Progenitor cell of endocrine pancreas (in vitro differentiated cells): ENCODE measurements at regions not wholly inside any gene's neighbourhood (a gene's known extent, or its start where the extent isn't known, plus 50 kb on each side); places are given as distances from the start of the nearest gene placed in this dataset.

Experiments
- DNase-seq: peaks from one replicate; pipeline ENCODE4 v3.0.0; 2021; ENCODE audit warnings: low spot score; ENCODE audit not compliant: unreplicated experiment
- H3K27ac Mint-ChIP-seq: 2 replicates; pipeline ENCODE4 v1.8.0; 2021; ENCODE audit warnings: mild to moderate bottlenecking, moderate library complexity, mixed read lengths
- H3K27me3 Mint-ChIP-seq: 2 replicates; pipeline ENCODE4 v1.8.0; 2021; ENCODE audit warnings: mixed read lengths
- H3K36me3 Mint-ChIP-seq: 2 replicates; pipeline ENCODE4 v1.8.0; 2022; ENCODE audit warnings: mixed read lengths; ENCODE audit not compliant: insufficient read depth
- H3K4me1 Mint-ChIP-seq: 2 replicates; pipeline ENCODE4 v1.8.0; 2021; ENCODE audit warnings: low read depth, mixed read lengths
- H3K4me3 Mint-ChIP-seq: 2 replicates; pipeline ENCODE4 v1.8.0; 2021; ENCODE audit warnings: low read depth, mild to moderate bottlenecking, moderate library complexity, mixed read lengths
- H3K9me3 Mint-ChIP-seq: 2 replicates; pipeline ENCODE4 v1.8.0; 2021; ENCODE audit warnings: low read depth, mixed read lengths
- CTCF ChIP-seq: fragments of 200-600 bp; sonication (generic); IDR thresholded peaks from one replicate; pipeline ENCODE4 v1.5.0; 2021; ENCODE audit warnings: antibody characterized with exemption, mild to moderate bottlenecking; ENCODE audit not compliant: unreplicated experiment

GRCh38 chr5:67476531-67476930 lies 279.9 kb upstream of the CD180 start:
- H3K9me3 Mint-ChIP-seq = no peaks in the 10 kb centered on the region
- DNase-seq = no peak
- H3K4me3 Mint-ChIP-seq = no peak overlapping the region
- TF ChIP-seq CTCF = no peak
- H3K36me3 Mint-ChIP-seq = no peaks in the 10 kb centered on the region
- no peak overlapping the region for H3K27ac Mint-ChIP-seq
- H3K4me1 Mint-ChIP-seq = peaks cover 2% of the 10 kb centered on the region
- no peaks in the 10 kb centered on the region for H3K27me3 Mint-ChIP-seq

- H3K27me3 Mint-ChIP-seq = no peaks in the 10 kb centered on the region
- H3K9me3 Mint-ChIP-seq = peaks cover 3% of the 10 kb centered on the region
- no peak for TF ChIP-seq CTCF
- H3K36me3 Mint-ChIP-seq = no peaks in the 10 kb centered on the region
- H3K4me1 Mint-ChIP-seq = peaks cover 2% of the 10 kb centered on the region
- no peak overlapping the region for H3K27ac Mint-ChIP-seq
- H3K4me3 Mint-ChIP-seq = no peak overlapping the region
- no peak for DNase-seq
Measured at GRCh38 chr5:67475489-67475888, 278.9 kb upstream of the CD180 start.

- peaks cover 2% of the 10 kb centered on the region for H3K4me1 Mint-ChIP-seq
- no peak for TF ChIP-seq CTCF
- DNase-seq = no peak
- no peaks in the 10 kb centered on the region for H3K27me3 Mint-ChIP-seq
- peaks cover 3% of the 10 kb centered on the region for H3K9me3 Mint-ChIP-seq
- H3K27ac Mint-ChIP-seq = no peak overlapping the region
- H3K4me3 Mint-ChIP-seq = no peak overlapping the region
- H3K36me3 Mint-ChIP-seq = no peaks in the 10 kb centered on the region
Measured at GRCh38 chr5:67474597-67475238, 278.1 kb upstream of the CD180 start.

- Mint-ChIP-seq H3K36me3 (no peaks in the 10 kb centered on the region), H3K4me3 (no peak overlapping the region), H3K9me3 (peaks cover 3% of the 10 kb centered on the region), H3K4me1 (no peaks in the 10 kb centered on the region), H3K27ac (no peak overlapping the region), H3K27me3 (no peaks in the 10 kb centered on the region)
- no peak for DNase-seq
- no peak for TF ChIP-seq CTCF
Measured at GRCh38 chr5:67467110-67467509, 270.5 kb upstream of the CD180 start.

GRCh38 chr5:67465537-67466207 lies 269.1 kb upstream of the CD180 start:
- H3K27me3 Mint-ChIP-seq = no peaks in the 10 kb centered on the region
- no peak for DNase-seq
- no peak overlapping the region for H3K4me3 Mint-ChIP-seq
- no peak for TF ChIP-seq CTCF
- no peak overlapping the region for H3K27ac Mint-ChIP-seq
- no peaks in the 10 kb centered on the region for H3K36me3 Mint-ChIP-seq
- no peaks in the 10 kb centered on the region for H3K4me1 Mint-ChIP-seq
- H3K9me3 Mint-ChIP-seq = no peaks in the 10 kb centered on the region
